GM21367 (cell line): ENCODE measurements at regions not wholly inside any gene's neighbourhood (a gene's known extent, or its start where the extent isn't known, plus 50 kb on each side); places are given as distances from the start of the nearest gene placed in this dataset.
"Not testable (repeated sequence)": the region's sequence is repeated elsewhere in the genome, so short reads cannot be mapped to it uniquely, and the experiment has no call there.

Experiments
- ATAC-seq: cut with Tn5 transposase; IDR thresholded peaks from one replicate; pipeline ENCODE4 v1.9.1; 2021; ENCODE audit not compliant: unreplicated experiment

- no peak for ATAC-seq
Observed at GRCh38 chr6:81049425-81050042, 702.9 kb downstream of the TENT5A start.

GRCh38 chr6:81031416-81031815, 721.1 kb downstream of the TENT5A start:
- ATAC-seq: no peak

- no peak for ATAC-seq
Observed at GRCh38 chr6:81026041-81026553, 726.4 kb downstream of the TENT5A start.

GRCh38 chr6:81023709-81024108, 728.8 kb downstream of the TENT5A start:
- no peak for ATAC-seq

GRCh38 chr6:81023007-81023582, 729.4 kb downstream of the TENT5A start:
- no peak for ATAC-seq

- not testable (repeated sequence) for ATAC-seq
Observed at GRCh38 chr6:81017586-81017985, 734.9 kb downstream of the TENT5A start.

GRCh38 chr6:81003894-81004293, 748.6 kb downstream of the TENT5A start:
- no peak for ATAC-seq

- ATAC-seq: no peak
Observed at GRCh38 chr6:81003156-81003555, 749.3 kb downstream of the TENT5A start.

GRCh38 chr6:81002126-81002525, 750.4 kb downstream of the TENT5A start:
- no peak for ATAC-seq

GRCh38 chr6:80991316-80991715, 761.2 kb downstream of the TENT5A start:
- ATAC-seq: no peak

GRCh38 chr6:80988892-80989291, 763.6 kb downstream of the TENT5A start:
- ATAC-seq: no peak

- ATAC-seq: no peak
Observed at GRCh38 chr6:80988286-80988685, 764.2 kb downstream of the TENT5A start.

GRCh38 chr6:80981226-80981625, 771.3 kb downstream of the TENT5A start:
- not testable (repeated sequence) for ATAC-seq

- no peak for ATAC-seq
Observed at GRCh38 chr6:80976336-80976735, 776.1 kb downstream of the TENT5A start.

- no peak for ATAC-seq
Observed at GRCh38 chr6:80974579-80974978, 777.9 kb downstream of the TENT5A start.

GRCh38 chr6:80969439-80969838, 783.0 kb downstream of the TENT5A start:
- ATAC-seq: no peak

GRCh38 chr6:80967609-80968008, 784.9 kb downstream of the TENT5A start:
- ATAC-seq: no peak

GRCh38 chr6:80962382-80962781, 790.1 kb downstream of the TENT5A start:
- no peak for ATAC-seq

GRCh38 chr6:80961166-80961565, 791.3 kb downstream of the TENT5A start:
- no peak for ATAC-seq

- ATAC-seq: no peak
Observed at GRCh38 chr6:80959034-80959433, 793.4 kb downstream of the TENT5A start.

GRCh38 chr6:80956898-80957297, 795.6 kb downstream of the TENT5A start:
- no peak for ATAC-seq

GRCh38 chr6:80952479-80952878, 800.0 kb downstream of the TENT5A start:
- not testable (repeated sequence) for ATAC-seq

- ATAC-seq: no peak
Observed at GRCh38 chr6:80946402-80946801, 806.1 kb downstream of the TENT5A start.
